Astrocyte (in vitro differentiated cells and primary cell): ENCODE measurements at regions not wholly inside any gene's neighbourhood (a gene's known extent, or its start where the extent isn't known, plus 50 kb on each side); places are given as distances from the start of the nearest gene placed in this dataset.

ENCODE experiments used
- CTCF ChIP-seq: IDR thresholded peaks from 2 replicates; pipeline ENCODE4 v1.5.1; 2011; ENCODE audit warnings: low read depth, mild to moderate bottlenecking, inconsistent platforms, low read length, moderate library complexity; ENCODE audit not compliant: insufficient read depth
- EZH2 ChIP-seq: IDR thresholded peaks from 2 replicates; pipeline ENCODE4 v1.6.1; 2012; ENCODE audit warnings: mild to moderate bottlenecking, low read length, inconsistent platforms; ENCODE audit not compliant: insufficient read depth

- TF ChIP-seq CTCF (no peak), EZH2 (no peak)
Measured at GRCh38 chr12:75656210-75656609, 144.8 kb upstream of the KRR1 start.
